GM12892 (cell line): ENCODE measurements at regions not wholly inside any gene's neighbourhood (a gene's known extent, or its start where the extent isn't known, plus 50 kb on each side); places are given as distances from the start of the nearest gene placed in this dataset.

Source experiments
- POLR2A ChIP-seq: IDR thresholded peaks from 2 replicates; pipeline ENCODE4 v1.6.1; 2011; ENCODE audit warnings: low read depth, low read length, control low read depth
- POLR2AphosphoS5 ChIP-seq: IDR thresholded peaks from 2 replicates; pipeline ENCODE4 v1.6.1; 2011; ENCODE audit warnings: low read depth, low read length, control low read depth
- TAF1 ChIP-seq: IDR thresholded peaks from 2 replicates; pipeline ENCODE4 v1.6.1; 2011; ENCODE audit warnings: low read depth, mild to moderate bottlenecking, control low read depth, low read length, borderline replicate concordance

- no peak for TF ChIP-seq POLR2AphosphoS5
- no peak for TF ChIP-seq POLR2A
- TF ChIP-seq TAF1: no peak
Observed at GRCh38 chr6:14912706-14913105, 333.2 kb upstream of the JARID2 start.
